Left ventricle myocardium inferior (tissue), 1 donor: ENCODE measurements at regions not wholly inside any gene's neighbourhood (a gene's known extent, or its start where the extent isn't known, plus 50 kb on each side); places are given as distances from the start of the nearest gene placed in this dataset.
A peak's percentile ranks its signal among the peaks of the same experiment; 100 is the strongest.
"Not testable (repeated sequence)": the region's sequence is repeated elsewhere in the genome, so short reads cannot be mapped to it uniquely, and the experiment has no call there.

Source experiments
- DNase-seq: peaks from one replicate; pipeline ENCODE4 v3.0.0-alpha.2; 2020
- H3K27ac ChIP-seq: fragments of 200-600 bp; replicated peaks from 2 replicates; pipeline ENCODE4 v1.8.0; 2021
- H3K27me3 ChIP-seq: fragments of 200-600 bp; 2 replicates; pipeline ENCODE4 v1.8.0; 2021; ENCODE audit warnings: low read depth
- H3K36me3 ChIP-seq: fragments of 200-600 bp; 2 replicates; pipeline ENCODE4 v1.8.0; 2021
- H3K4me1 ChIP-seq: fragments of 200-600 bp; 2 replicates; pipeline ENCODE4 v1.8.0; 2021
- H3K4me3 ChIP-seq: fragments of 200-600 bp; 2 replicates; pipeline ENCODE4 v1.8.0; 2021; ENCODE audit warnings: mild to moderate bottlenecking, moderate library complexity
- H3K9me3 ChIP-seq: fragments of 200-600 bp; replicated peaks from 2 replicates; pipeline ENCODE4 v1.8.0; 2021
- CTCF ChIP-seq: fragments of 200-600 bp; IDR thresholded peaks from 2 replicates; pipeline ENCODE4 v1.8.0; 2021; ENCODE audit warnings: antibody characterized with exemption, mild to moderate bottlenecking, borderline replicate concordance
- intact Hi-C: fragments of 100-400 bp; cut with micrococcal nuclease; formaldehyde crosslinking; loops from one replicate; pipeline ENCODE4 v1.11.0; 2022
- donor health status: DM: no; HTN: yes; CAD: no; lungs with severe emphysema.

- Histone ChIP-seq H3K9me3 (no peaks in the 10 kb centered on the region), H3K36me3 (no peaks in the 10 kb centered on the region), H3K27ac (no peak overlapping the region), H3K4me1 (no peaks in the 10 kb centered on the region), H3K27me3 (no peaks in the 10 kb centered on the region), H3K4me3 (no peak overlapping the region)
- no peak for TF ChIP-seq CTCF
- intact Hi-C loops: no loop called here
- no peak for DNase-seq
Observed at GRCh38 chr10:21284301-21284700, 241.2 kb downstream of the SKIDA1 start.

GRCh38 chr10:21283053-21283452 lies 242.4 kb downstream of the SKIDA1 start:
- intact Hi-C loops: not testable (repeated sequence)

GRCh38 chr10:21281765-21282484 lies 243.6 kb downstream of the SKIDA1 start:
- intact Hi-C loops: no loop called here
- Histone ChIP-seq H3K4me1 (peaks cover 4% of the 10 kb centered on the region), H3K27ac (no peak overlapping the region), H3K36me3 (no peaks in the 10 kb centered on the region), H3K4me3 (no peak overlapping the region), H3K27me3 (no peaks in the 10 kb centered on the region), H3K9me3 (no peaks in the 10 kb centered on the region)
- DNase-seq: no peak
- no peak for TF ChIP-seq CTCF

More at GRCh38 chr10:21283053-21283452, 242.4 kb downstream of the SKIDA1 start:
- not testable (repeated sequence) for DNase-seq, H3K27me3 ChIP-seq, H3K9me3 ChIP-seq, H3K4me1 ChIP-seq, H3K4me3 ChIP-seq, H3K27ac ChIP-seq, H3K36me3 ChIP-seq

- H3K36me3 ChIP-seq: no peaks in the 10 kb centered on the region
- H3K27ac ChIP-seq: no peak overlapping the region
- H3K27me3 ChIP-seq: no peaks in the 10 kb centered on the region
- H3K4me3 ChIP-seq: no peak overlapping the region
- no peak for TF ChIP-seq CTCF
- no peaks in the 10 kb centered on the region for H3K9me3 ChIP-seq
- DNase-seq: no peak
- peaks cover 4% of the 10 kb centered on the region for H3K4me1 ChIP-seq
- intact Hi-C loops: no loop called here
Observed at GRCh38 chr10:21280971-21281572, 244.4 kb downstream of the SKIDA1 start.

- no peak for DNase-seq
- Histone ChIP-seq H3K27ac (no peak overlapping the region), H3K36me3 (no peaks in the 10 kb centered on the region), H3K9me3 (no peaks in the 10 kb centered on the region), H3K27me3 (no peaks in the 10 kb centered on the region), H3K4me3 (no peak overlapping the region), H3K4me1 (peaks cover 4% of the 10 kb centered on the region)
- TF ChIP-seq CTCF: no peak
- intact Hi-C loops: no loop called here
Observed at GRCh38 chr10:21280037-21280436, 245.4 kb downstream of the SKIDA1 start.

- H3K36me3 ChIP-seq: no peaks in the 10 kb centered on the region
- H3K4me1 ChIP-seq: peaks cover 4% of the 10 kb centered on the region
- DNase-seq: no peak
- no peak overlapping the region for H3K4me3 ChIP-seq
- no peak for TF ChIP-seq CTCF
- intact Hi-C loops: loop anchor here (10.0 kb wide), 1 partner anchor 216 kb away; no protein-coding TSS in a partner anchor
- H3K27ac ChIP-seq: peak overlapping the region; percentile 51
- no peaks in the 10 kb centered on the region for H3K27me3 ChIP-seq
- no peaks in the 10 kb centered on the region for H3K9me3 ChIP-seq
Observed at GRCh38 chr10:21279217-21279575, 246.3 kb downstream of the SKIDA1 start.
